Epithelial cell of prostate (primary cell): ENCODE measurements at regions not wholly inside any gene's neighbourhood (a gene's known extent, or its start where the extent isn't known, plus 50 kb on each side); places are given as distances from the start of the nearest gene placed in this dataset.

Experiments
- DNase-seq: peaks from one replicate; pipeline ENCODE4 v3.0.0-alpha.2; 2011; ENCODE audit warnings: low read depth, low spot score
- H3K27ac ChIP-seq: fragments of 450-650 bp; 2 replicates; pipeline ENCODE4 v1.5.1; 2017; ENCODE audit warnings: mild to moderate bottlenecking

DNA sequence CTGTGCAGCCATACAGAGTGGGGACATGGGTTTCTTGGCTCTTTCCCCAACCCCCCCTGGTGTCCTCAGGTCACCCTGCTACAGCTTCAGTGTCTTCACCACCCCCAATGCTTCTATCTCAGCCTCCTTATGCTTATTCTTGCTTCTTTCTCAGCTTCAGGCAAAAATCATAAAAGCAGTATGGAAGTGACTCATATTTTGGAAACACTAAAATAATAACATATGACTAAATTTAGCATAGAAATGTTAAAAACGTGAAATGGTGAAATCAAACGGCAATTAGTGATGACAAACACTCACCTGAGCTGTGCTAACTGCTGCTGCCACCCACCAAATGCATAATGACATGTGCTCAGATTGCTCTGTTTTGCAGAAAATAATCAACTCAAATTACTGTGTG lies 475.2 kb upstream of the EPHA3 start:
- DNase-seq: no peak
- no peak overlapping the region for H3K27ac ChIP-seq

DNA sequence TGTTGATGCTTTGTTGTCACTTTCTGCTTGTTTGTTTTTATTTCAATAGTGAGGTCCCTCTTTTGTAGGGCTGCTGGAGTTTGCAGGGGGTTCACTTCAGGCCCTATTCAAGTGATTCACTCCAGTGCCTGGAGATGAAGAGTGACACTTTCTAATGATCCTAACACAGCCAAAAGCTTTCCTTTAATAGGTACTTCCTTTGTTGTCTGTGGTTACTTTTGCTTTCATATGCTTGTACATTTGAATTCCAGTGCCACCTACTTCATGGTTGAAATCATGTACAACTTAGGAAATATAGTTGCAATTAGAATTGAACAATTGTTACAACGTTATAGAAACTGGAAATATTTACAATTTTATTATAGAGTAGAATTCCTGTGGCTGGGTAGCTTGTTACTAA lies 466.8 kb upstream of the EPHA3 start:
- H3K27ac ChIP-seq: no peak overlapping the region
- DNase-seq: no peak

DNA sequence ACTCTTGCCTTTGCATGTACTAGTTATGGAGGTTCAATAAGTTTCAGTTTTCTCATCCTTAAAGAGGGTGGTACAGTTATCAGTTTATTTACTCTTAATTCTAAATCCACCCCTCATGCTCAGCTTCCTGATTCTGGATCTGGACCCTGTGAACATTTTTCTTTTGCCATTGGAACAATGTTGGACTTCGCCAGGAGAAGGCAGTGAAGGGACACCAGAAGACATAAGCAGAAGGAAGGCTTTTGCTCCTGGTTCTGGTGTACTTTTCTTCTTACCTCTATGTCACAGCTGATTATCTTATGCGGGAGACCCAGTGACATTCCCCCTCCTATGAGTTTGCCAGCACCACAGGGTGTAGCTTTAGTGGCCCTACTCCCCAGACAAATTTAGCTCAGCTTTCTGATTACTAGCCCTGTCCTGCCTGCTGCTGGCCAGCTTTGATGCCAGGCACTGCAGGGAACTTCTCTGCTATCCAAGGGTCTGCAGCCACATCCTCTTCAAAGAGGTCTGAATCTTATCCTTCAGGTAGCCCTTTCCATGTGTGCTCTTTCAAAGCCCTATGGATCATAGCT lies 466.3 kb upstream of the EPHA3 start:
- H3K27ac ChIP-seq: no peak overlapping the region

DNA sequence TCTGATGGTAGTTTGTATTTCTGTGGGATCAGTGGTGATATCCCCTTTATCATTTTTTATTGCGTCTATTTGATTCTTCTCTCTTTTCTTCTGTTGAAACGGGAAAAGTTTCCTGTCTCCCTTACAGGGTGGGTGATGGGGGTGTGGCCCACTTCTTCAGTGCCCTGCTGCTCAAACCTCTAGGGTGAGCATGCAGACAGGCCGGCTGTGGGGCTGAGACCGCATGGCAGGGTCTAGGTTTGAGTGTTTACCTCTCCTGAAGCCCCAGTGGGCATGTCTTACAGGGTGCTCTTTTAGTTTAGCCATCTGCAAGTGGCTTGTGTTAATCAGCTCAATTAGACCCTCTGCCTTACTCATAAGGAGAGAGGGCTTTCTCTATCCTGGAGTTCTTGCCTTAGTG lies 450.0 kb upstream of the EPHA3 start:
- DNase-seq: no peak
- no peak overlapping the region for H3K27ac ChIP-seq

More for the DNA sequence above, 466.3 kb upstream of the EPHA3 start:
- no peak for DNase-seq

DNA sequence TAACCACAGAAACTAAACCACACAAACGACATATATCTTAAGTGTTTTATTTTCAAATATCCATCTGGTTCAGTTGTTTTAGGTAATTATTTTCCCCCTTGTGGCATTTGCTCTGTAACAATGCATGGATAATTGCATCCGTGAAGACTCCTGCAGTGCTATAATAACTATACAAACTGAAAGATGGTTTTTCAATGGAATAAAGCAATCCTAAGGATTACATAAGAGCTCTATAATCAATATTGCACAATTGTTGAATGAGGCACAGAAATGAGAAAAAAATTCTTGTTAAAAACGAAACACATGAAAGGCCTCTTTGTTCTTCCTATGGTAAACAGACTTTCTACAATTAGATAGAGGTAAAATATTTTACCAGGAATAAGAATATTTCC lies 446.0 kb upstream of the EPHA3 start:
- DNase-seq: no peak
- no peak overlapping the region for H3K27ac ChIP-seq

DNA sequence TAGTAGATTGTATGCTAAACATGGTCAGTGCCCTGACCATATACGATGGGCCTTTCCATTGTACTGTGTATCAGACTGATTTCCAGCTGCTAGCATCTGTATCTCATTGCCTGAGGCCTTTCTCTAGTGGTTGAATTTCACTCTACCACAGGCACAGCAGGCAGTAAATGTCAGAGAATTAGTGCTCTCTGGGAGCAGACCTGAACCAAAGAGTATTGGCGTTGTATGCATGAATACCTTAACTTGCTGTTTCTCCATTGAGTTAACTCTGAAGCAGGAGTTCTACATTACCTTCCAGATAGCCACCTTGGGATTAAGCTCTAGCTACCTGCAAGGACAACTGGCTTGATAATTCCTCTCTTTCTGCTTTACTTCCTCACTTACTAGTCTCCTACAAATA lies 439.2 kb upstream of the EPHA3 start:
- no peak for DNase-seq
- no peak overlapping the region for H3K27ac ChIP-seq

DNA sequence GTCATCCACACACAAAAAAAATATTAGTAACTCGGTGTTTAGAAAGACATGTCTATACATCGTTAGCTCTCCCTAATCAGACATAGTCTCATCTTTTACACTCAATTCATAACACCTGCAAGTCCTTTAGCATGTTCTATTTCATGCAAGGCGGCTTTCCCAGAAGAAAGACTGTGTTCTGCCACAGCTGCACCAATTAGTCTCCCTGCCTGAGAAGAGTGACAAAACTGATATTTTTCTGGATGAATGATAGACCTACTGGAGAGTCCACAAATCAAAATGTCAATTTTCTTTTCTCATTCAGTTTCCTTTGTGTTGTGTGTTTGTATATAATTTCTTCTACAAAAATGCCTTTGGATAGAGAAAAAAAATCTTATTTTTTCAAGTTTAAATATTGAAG lies 435.8 kb upstream of the EPHA3 start:
- DNase-seq: no peak
- no peak overlapping the region for H3K27ac ChIP-seq

DNA sequence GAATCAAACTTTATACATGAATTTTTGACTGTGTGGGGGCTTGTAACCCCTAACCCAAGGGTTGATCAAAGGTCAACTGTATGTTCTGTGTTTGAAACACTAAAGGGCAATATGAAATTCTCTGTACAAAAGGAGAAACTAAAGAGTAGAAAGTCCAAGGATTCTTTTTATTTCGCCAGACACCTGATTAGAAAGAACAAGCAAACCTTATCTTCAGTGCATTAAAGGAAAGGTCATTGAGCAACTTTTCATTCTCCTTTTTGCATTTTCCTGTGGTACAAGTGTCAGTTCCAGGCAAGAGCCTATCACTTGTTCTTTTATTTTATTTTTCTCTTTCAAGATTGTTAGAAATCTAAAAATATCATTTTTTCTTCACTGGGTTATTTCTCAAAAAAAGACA lies 430.1 kb upstream of the EPHA3 start:
- no peak overlapping the region for H3K27ac ChIP-seq

DNA sequence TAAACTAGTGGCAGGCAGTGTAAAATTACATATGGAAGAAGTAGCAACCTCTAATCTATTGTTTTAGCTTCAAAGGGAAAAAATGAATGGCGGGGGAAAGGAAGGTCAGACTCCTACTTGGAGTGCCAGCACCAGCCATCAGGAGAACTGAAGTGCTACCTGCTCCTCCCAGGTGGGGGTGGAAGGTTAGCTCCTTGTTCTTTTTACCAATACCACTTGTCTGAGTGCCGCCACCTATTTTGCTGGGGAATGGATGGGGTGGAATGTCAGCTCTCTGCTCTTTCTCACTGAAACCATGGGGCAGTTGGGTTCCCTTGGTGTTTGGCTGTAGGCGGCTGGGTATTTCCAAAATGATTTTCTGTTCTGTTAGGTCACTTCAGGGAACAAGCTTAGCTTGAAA lies 428.7 kb upstream of the EPHA3 start:
- H3K27ac ChIP-seq: no peak overlapping the region
- DNase-seq: no peak

More for the DNA sequence above, 430.1 kb upstream of the EPHA3 start:
- DNase-seq: no peak

DNA sequence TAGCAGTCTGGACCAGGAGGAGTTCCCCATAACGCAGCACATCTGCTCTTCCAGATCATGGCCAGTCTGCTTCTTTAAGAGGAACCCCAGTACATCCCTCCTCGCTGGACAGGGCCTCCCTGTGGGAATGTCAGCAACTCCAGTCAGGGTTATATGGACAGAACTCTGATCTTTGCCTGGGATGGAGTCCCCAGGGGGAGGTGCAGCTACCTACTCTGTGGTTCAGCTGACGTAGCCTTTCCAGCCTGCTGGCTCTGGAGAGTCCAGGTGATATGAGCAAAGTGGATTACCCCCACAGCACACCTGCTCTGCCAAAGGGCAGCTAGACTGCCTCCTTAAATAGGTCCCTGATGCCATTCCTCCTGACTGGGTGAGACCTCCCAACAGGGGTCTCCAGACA lies 417.1 kb upstream of the EPHA3 start:
- DNase-seq: no peak
- H3K27ac ChIP-seq: no peak overlapping the region

DNA sequence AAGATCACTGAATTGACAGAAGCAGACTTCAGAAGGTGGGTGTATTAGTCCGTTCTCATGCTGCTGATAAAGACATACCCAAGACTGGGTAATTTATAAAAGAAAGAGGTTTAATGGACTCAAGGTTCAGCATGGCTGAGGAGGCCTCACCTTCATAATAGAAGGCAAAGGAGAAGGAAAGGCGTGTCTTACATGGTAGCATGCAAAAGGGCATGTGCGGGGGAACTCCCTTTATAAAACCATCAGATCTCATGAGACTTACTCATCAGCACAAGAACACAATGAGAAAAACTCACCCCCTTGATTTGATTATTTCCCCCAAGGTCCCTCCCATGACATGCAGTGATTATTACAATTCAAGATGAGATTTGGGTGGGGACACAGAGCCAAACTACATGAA lies 416.3 kb upstream of the EPHA3 start:
- no peak for DNase-seq
- no peak overlapping the region for H3K27ac ChIP-seq

DNA sequence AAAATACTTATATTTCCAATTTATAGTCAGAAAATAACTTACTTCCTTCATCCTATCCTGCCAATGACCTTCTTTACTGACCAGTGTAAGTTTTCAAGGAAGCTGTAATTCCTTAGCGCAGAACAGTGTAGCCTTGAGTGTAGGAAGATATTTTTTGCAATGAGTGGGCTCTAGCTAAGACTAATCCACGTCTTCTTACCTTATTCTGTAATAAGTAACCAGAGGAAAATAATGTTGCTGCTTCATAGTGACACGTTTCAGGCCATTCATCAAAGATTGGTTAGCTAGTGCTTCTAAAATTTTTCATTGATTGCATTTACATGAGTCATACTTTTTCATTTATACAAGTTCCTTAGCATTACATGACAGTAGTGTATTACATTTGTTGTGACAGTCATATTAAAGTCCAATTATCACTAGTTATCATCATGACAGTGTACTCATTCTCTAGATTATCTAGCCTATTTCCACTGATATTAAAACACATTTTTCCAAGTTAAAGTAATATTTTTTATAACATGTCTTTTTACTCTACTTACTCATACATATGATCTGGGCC lies 403.8 kb upstream of the EPHA3 start:
- no peak for DNase-seq
- H3K27ac ChIP-seq: no peak overlapping the region

DNA sequence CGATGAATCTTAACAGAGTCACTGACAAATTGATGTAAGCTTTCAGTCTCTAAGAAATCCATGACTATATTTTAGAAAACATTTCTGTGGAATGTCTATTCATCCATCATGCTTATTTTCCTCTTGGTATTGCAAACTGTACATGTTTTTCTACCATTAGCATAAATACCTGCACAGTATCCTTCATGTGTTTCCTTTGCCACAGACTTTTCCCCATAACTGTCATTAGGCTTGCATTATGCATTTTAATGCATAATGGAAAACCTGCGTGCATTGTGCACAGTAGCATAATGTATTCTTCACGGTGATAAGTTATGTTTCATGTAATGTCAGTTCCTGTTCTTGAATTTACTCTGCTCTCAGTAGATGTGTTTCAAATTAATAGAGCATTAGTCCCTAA lies 403.1 kb upstream of the EPHA3 start:
- no peak for DNase-seq
- no peak overlapping the region for H3K27ac ChIP-seq

DNA sequence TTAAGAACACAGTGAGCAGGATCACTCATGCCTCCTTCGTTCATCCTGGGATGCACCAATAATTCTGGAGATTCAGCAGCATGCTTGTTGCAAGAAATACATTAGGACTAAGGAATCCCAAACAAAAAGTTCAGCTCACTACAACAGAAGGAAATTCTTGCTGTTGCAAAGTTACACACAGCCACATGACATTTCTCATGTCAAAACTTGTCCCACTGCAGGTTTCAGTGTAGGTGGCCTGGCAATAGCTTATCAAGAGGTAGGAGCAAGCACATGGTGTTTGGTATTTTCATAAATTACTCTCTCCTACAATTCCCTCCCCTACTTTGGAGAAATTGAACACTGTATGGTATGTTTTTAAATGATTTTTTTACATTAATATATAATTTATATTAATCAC lies 399.6 kb upstream of the EPHA3 start:
- no peak overlapping the region for H3K27ac ChIP-seq
- peak; percentile 43 for DNase-seq

DNA sequence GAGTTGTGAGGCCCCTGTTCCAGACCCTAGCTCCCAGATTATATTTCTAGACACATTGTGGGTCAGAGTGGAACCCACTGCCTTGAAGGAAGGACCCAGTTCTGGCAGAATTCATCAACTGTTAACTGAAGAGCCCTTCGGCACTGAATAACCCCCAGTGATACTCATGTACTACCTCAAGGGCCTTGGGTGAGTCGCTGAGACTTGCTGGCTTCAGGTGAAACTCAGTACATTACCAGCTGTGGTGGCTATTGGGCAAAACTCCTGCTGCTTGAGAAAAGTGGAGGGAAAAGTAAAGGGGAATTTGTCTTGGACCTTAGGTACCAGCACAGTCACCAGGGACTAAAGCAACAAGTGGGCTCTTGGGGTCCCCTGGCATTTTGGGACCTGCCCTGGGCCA lies 394.9 kb upstream of the EPHA3 start:
- peak overlapping the region; percentile 63 for H3K27ac ChIP-seq
- peak; percentile 43 for DNase-seq

DNA sequence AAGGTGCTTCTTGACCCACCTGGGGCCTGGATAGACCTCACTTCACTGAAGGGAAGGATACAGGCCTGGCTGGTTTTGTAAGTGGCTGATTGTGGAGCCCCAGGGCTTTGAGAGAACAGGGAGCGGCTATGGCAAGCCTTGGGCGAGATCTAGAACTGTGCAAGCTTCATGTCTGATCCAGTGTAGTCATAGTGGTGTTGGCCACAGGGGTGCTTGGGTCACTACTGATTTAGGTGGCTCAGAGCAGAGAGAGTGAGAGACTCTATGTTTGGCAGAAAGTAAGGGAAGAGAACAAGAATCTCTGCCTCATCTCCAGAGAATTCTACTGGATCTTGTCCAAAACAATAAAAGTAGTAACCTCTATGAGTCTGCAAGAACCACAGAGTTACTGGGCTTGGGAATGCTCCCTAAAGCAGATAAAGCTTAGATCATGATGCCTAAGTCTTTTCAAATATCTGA lies 394.2 kb upstream of the EPHA3 start:
- H3K27ac ChIP-seq: peak overlapping the region; percentile 63

DNA sequence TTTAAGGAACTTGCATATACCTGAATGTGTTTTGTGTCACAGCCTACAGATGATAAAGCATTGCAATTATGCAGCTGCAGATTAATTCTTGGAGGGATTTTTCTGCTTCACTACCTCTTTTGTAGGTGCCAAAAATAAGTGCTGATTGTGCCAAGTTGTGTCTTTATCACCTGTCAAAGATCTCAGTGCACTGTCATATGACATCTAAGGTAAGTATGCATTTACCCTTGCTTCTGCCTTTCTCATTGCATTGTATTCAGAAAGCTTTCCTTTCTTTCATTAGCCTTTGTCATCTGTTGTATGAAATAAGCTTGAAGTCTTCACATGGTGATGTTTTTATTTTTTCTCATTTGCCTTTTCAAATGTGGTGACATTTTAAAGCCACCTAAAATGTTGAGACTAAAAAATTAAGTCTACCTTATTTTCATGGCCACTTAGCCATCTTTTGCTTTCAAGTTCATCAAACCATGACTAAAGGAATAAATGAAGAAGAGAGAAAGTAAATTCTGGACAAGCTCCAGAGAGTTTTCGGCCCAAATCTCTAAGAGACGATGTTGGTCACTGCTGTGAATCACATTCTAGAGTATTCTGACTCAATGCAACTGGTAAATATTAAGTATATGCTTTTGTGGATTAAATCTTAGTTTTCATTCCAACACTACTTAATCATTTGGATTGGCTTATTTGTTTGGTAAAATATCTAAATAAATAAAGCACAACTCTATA lies 381.8 kb upstream of the EPHA3 start:
- no peak overlapping the region for H3K27ac ChIP-seq
- DNase-seq: no peak

More for the DNA sequence above, 394.2 kb upstream of the EPHA3 start:
- peak; percentile 93 for DNase-seq

DNA sequence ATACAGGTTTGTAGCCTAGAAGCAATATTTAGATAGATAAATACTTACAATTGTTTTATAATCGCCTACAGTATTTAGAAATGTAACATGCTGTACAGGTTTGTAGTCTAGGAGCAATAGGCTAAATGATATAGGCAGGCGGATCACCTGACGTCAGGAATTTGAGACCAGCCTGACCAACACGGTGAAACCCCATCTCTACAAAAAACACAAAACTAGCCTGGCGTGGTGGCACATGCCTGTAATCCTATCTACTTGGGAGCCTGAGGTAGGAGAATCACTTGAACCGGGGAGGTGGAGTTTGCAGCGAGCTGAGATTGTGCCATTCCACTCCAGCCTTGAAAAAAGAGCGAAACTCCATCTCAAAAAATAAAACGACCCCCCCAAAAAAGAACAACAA lies 375.2 kb upstream of the EPHA3 start:
- H3K27ac ChIP-seq: no peak overlapping the region
- no peak for DNase-seq

DNA sequence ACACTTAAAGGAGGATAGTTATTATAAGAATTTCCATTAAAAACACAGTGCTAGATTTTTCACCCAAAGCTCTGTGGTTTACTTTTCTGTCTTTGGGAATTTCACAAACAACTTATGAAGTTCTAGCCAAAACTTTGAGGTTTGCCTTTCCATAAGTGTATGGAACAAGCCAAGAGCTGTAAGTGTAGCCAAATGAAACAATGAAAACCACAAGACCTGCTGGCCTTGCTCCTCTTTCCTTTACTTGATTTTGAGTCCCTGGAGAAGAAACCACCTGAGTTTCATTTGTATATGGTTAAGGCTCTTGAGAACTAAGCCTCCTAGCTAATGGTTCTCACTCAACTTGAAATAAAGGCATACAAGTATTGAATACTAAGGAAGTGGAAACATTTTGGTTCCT lies 365.3 kb upstream of the EPHA3 start:
- no peak for DNase-seq

DNA sequence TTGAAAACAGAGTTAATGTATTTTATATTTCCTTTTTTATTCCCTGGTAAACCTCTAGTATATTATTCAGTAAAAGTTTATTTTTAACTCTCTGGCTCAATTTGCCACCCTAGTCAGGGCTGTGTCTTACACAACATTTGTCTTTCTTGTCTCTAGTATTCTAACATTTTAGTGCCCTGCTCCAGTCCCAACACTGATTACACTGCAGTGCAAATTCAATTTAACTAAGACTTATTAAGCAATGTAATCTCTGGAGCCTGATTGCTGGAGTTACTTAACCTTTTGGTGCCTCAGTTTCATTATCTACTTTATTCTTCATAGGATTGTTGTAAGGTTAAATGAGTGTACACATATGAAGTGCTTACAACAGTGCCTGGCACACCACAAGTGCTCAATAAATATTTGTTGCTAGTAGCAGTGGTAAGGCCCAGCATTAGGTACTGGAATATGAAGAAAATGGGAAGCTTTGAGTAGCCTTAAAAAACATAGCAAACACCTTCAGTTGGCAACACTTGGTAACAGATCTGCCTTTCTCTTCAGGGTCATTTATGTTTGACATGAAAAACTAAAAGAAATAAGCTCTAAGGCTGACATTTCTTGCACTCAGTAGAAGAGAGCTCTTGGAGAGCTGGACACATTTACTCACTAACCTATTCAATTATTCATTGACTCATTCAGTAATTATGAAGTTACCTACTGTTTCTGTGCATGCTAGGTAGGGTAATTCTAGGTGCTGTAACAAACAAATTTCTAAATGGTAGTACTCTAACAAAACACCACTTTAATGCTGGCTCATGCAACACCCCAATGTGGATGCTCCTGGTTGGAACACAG lies 364.5 kb upstream of the EPHA3 start:
- H3K27ac ChIP-seq: no peak overlapping the region
- DNase-seq: no peak

More for the DNA sequence above, 365.3 kb upstream of the EPHA3 start:
- no peak overlapping the region for H3K27ac ChIP-seq

DNA sequence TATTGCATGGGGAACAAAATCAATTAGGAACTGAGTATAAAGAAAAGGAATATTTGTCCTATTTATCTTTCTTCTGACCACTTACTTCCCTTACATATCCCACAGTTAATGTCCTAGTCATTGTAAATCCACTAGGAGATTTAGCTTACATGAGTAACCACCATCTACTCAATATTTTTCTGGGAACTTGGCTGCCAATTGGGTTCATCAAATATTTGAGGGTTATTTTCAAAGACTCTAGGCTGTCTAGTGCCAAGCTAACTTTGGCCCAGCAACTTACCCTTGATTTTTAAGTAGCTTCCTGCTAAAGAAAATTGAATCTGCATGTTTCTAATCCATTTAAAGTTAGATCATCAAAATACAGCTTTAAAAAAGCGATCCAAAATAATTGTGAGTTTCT lies 362.5 kb upstream of the EPHA3 start:
- DNase-seq: no peak
- no peak overlapping the region for H3K27ac ChIP-seq
